AG10803 (cell line): ENCODE measurements at regions not wholly inside any gene's neighbourhood (a gene's known extent, or its start where the extent isn't known, plus 50 kb on each side); places are given as distances from the start of the nearest gene placed in this dataset.

Source experiments
- DNase-seq: peaks from one replicate; pipeline ENCODE4 v3.0.0; 2010; ENCODE audit warnings: low read depth
- H3K4me3 ChIP-seq: 2 replicates; pipeline ENCODE4 v1.5.1; 2011; ENCODE audit warnings: mild to moderate bottlenecking, low read length, control low read depth
- TF ChIP-seq, protein P1 (sequence below): conservative IDR thresholded peaks from 2 replicates; pipeline ENCODE4 v1.5.1; 2011; ENCODE audit warnings: mild to moderate bottlenecking, low read length, control low read depth, inconsistent platforms

DNA sequence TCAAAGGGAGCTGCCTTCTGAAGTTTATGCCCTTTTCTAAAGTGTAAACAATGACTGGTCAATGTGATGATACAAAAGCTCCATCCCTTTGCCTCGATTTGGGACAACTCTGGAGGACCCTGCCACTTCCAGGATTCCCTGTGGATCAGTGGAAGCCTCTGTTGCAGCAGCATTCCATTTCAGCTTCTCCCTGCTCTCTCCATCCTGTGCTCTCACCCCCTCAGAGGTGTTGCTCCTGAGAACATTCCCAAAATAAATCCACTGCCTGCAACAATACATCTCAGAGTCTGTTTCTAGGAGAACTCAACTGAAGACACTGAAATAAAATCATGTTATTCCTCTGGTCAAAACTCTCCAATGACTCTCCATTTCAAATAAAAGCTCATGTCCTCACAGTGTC lies 263.6 kb downstream of the HACE1 start:
- TF ChIP-seq, protein P1, sequence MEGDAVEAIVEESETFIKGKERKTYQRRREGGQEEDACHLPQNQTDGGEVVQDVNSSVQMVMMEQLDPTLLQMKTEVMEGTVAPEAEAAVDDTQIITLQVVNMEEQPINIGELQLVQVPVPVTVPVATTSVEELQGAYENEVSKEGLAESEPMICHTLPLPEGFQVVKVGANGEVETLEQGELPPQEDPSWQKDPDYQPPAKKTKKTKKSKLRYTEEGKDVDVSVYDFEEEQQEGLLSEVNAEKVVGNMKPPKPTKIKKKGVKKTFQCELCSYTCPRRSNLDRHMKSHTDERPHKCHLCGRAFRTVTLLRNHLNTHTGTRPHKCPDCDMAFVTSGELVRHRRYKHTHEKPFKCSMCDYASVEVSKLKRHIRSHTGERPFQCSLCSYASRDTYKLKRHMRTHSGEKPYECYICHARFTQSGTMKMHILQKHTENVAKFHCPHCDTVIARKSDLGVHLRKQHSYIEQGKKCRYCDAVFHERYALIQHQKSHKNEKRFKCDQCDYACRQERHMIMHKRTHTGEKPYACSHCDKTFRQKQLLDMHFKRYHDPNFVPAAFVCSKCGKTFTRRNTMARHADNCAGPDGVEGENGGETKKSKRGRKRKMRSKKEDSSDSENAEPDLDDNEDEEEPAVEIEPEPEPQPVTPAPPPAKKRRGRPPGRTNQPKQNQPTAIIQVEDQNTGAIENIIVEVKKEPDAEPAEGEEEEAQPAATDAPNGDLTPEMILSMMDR: no peak
- DNase-seq: no peak
- H3K4me3 ChIP-seq: no peak overlapping the region

DNA sequence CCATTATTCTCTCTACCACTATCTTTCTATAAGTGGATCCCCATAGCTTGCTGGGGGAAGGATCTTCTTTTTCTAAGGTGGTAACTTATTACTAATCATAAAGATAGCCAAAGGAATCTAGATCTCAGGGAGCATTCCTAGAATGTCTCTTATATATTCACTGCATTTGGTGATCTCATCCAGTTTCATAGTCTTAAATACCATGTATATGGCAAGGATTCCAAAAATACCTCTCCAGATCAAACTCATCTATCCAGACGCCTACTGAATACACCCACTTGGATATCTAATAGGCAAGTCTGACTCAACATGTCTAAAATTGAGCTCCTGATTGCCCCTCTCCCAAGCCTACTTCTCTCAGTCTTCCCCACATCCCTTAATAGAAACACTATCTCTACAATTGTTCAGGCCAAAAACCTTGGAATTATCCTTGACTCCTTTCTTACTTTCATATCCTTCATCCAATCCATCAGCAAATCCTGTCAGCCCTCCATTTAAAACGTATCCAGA lies 264.4 kb downstream of the HACE1 start:
- TF ChIP-seq, protein P1: no peak
- H3K4me3 ChIP-seq: no peak overlapping the region
- no peak for DNase-seq

DNA sequence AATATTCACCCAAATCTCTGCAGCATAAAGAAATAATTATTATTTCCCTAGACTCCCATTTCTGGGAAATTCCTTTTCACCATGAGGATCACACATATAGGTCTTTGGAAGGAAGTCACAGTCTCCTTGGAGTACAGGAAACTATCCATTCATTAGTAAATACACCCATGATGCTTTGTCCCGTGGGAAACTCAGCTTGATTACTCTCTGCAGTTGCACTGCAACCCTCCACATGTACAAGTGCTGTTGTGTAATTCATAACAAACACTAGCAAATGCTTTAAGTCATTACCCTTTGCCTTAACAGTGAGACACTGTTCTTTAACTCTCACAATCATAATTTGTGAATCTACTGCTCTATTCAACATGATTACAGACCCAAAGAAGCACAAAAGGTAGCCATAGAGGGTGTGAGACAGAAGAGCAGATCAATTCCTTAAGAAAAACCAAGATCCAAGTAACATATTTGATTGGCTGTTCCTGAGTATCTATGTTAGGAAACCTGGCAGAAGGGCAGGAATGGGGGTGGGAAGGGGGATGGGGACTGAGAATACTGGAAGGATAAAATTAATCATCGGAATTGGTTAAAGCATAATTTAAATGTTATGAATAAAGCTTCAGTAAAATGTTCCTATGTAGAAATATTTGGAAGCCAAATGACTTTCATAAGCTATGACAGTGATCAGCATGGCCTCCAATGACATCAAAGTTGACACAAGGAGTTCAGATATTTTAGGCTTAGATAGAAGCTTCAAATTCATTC lies 268.0 kb downstream of the HACE1 start:
- TF ChIP-seq, protein P1: no peak
- peak; percentile 13 for DNase-seq
- no peak overlapping the region for H3K4me3 ChIP-seq

DNA sequence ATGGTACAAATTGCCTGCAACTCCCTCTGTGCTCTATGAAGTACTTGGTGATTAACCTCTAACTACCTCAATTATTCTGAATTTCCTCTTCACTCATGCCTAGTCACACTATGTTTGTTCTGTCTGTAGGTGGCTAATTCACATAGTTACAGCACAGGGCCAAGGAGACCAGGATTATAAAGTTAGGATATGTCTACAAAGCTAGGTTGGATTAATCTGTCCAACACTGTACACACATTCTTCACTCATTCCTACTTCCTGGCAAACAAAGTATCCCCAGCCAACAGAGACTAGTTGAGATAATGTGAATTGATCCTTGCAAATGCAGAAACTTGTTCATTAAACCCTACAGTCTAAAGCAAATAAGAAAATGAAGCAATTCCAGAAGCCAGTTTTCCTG lies 269.8 kb downstream of the HACE1 start:
- TF ChIP-seq, protein P1: no peak
- no peak for DNase-seq
- no peak overlapping the region for H3K4me3 ChIP-seq

DNA sequence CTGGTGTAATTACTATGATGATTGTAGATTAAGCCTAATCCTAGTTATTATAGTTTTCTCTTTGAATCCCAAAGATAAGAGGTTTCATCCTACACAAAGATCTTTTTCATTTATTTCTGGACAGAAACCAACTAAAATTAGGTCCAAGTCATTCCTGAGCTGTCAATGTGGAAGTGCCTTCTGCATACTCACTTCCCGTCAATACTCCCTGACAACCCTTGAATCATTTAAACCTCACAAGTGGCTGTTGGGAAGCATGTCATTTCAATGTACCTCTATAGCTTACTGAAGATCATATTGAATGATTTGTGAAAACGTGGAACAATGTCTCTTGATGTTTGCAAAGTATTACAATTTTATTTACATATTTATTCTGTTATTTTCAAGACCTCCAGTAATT lies 274.1 kb downstream of the HACE1 start:
- TF ChIP-seq, protein P1: no peak
- no peak overlapping the region for H3K4me3 ChIP-seq
- no peak for DNase-seq

- TF ChIP-seq, protein P1: no peak
- no peak overlapping the region for H3K4me3 ChIP-seq
- DNase-seq: peak; percentile 4
These were observed 279.3 kb downstream of the HACE1 start for GRCh38 chr6:104580452-104580851.

DNA sequence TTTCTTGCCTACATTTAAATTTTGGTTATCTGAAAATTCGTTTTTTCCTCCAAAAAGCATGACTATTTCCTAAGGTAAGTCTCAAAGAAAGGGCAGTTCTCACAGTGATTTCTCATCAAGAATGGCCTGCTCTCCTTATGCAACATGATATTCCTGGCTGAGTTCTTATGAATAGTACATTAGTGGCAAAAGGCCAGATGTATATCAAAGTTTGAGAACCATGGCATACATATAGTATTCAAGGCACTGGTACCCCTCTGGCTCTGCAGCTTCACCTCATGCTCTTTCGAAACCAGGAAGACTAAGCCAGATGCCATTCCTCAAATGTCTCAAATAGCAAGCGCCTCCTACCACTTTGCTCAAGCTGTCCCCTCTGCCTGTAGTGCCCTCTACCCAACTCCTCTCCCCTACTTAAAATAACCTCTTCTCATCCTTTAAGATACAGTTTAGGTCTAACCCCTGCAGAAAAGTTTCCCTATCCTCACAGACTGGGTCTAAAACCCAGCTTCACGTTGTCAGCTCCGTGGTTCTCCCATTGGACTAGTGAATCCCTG lies 280.3 kb downstream of the HACE1 start:
- TF ChIP-seq, protein P1: no peak
- no peak overlapping the region for H3K4me3 ChIP-seq
- no peak for DNase-seq
